Activated CD8-positive, alpha-beta memory T cell treated with anti-CD3 and anti-CD28 coated beads for 1 hour (primary cell): ENCODE measurements at regions not wholly inside any gene's neighbourhood (a gene's known extent, or its start where the extent isn't known, plus 50 kb on each side); places are given as distances from the start of the nearest gene placed in this dataset.
"Not testable (repeated sequence)": the region's sequence is repeated elsewhere in the genome, so short reads cannot be mapped to it uniquely, and the experiment has no call there.

ENCODE experiments used
- DNase-seq, 2 donors: peaks; one replicate each; pipeline ENCODE4 v3.0.0-alpha.2; 2020; ENCODE audit warnings: low read depth in 1 of 2; ENCODE audit errors: extremely low read depth in 1 of 2

DNA sequence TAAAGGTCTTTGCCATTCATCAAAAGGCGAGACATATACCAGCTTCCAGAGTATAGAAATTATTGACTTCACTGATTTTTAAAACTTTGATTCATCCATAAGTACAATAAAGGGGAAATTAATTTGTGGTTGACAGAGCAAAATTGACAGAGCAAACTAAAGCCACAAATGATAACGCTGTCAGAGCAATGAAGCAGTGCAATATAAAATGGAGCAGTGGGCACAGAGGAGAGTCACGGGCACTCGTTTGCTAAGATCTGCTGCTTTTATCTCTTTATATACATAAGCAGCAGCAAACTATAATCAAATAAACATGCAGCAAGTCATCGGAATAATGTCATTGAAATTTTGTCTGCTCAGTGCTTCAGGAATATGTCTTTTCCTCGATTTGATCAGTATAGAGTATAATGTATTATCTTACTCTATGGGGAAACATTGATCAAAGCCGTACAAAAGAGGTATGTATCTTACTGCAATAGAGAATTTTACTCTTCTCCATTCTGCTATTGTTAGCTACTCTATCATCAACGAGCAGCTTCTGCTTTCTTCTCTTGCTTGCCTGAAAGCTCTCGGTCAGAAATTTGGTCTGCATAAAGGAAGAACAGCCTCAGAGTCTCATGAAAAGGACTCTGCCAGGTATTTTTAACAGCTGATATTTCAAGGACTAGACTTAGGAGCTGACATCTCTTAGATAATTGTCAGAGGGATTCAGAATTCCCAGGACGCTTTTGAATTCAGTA is 546.0 kb upstream of the ARID1B start:
- no peak for DNase-seq

- DNase-seq: no peak
These were observed 557.2 kb upstream of the ARID1B start for GRCh38 chr6:156219973-156220372.

- DNase-seq: no peak
These were observed 571.5 kb upstream of the ARID1B start for GRCh38 chr6:156205678-156206077.

GRCh38 chr6:156199182-156199581 is 578.0 kb upstream of the ARID1B start:
- DNase-seq: no peak

GRCh38 chr6:156197513-156197912 is 579.7 kb upstream of the ARID1B start:
- no peak for DNase-seq

DNA sequence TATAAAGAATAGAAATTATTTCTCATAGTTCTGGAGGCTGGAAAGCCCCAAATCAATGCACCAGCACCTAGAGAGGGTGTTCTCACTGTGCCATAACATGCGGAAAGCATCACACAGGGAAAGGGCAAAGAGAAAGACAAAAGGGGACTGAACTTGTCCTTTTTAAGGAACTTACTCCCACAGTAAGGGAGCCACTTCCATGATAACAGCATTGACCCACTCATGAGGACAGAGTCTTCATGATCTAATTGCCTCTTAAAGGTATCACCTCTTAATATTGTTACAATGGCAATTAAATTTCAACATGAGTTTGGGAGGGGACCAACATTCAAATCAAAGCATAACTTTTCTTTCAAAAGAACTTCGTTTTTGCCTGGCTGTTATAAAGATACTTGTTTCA is 582.2 kb upstream of the ARID1B start:
- DNase-seq: no peak

DNA sequence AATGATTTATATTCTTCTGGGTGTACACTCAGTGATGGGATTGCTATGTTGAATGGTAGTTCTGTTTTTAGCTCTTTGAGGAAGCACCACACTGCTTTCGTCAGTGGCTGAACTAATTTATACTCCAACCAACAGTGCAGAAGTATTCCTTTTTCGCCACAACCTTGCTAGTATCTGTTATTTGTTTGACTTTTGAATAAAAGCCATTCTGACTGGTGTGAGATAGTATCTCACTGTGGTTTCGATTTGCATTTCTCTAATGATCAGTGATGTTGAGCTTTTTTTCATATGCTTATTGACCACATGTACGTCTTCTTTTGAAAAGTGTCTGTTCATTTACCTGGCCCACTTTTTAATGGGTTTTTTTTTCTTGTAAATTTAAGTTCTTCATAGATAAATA is 583.8 kb upstream of the ARID1B start:
- no peak for DNase-seq

DNA sequence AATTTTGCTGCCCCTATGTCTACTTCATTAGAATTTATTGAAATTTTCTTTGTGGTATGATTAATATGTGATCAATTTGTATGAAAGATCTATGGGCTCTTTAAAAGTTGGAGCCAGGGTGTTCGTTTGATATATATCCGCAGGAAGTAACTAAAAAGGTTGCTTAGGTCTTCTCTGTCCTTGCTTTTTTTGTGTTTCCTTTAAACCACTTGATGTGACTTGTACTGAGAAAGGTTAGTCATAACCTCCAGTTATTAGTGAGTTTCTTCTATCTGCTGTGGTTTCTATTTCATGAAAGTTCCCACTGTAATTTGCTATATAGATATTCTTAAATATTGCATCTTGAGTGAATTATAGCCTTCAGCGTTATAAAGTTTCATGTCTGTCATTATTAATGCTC is 585.3 kb upstream of the ARID1B start:
- DNase-seq: no peak

GRCh38 chr6:156191390-156191789 is 585.8 kb upstream of the ARID1B start:
- DNase-seq: not testable (repeated sequence)

- DNase-seq: no peak
These were observed 586.9 kb upstream of the ARID1B start for GRCh38 chr6:156190270-156190669.

GRCh38 chr6:156189714-156190113 is 587.5 kb upstream of the ARID1B start:
- no peak for DNase-seq

GRCh38 chr6:156189195-156189594 is 588.0 kb upstream of the ARID1B start:
- DNase-seq: no peak

- DNase-seq: no peak
These were observed 592.1 kb upstream of the ARID1B start for GRCh38 chr6:156185113-156185512.

DNA sequence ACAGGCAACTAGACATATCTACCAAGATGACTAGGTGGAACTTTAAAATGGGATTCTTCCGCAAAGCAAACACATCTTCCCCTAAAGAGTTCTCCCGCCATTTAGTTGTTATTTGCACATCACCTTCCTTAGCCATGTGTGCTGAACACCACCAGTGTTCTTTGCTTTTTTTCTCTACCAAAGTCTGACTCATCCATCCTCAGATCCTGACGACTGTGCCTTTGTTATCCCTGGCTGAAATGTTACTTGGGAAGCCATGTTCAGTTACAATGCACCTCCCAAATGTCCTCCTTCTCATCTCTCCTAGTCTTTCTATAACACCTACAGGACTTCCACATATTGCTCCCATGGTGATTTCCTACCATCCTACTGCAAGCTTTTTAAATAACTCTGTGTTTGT is 593.5 kb upstream of the ARID1B start:
- no peak for DNase-seq

DNA sequence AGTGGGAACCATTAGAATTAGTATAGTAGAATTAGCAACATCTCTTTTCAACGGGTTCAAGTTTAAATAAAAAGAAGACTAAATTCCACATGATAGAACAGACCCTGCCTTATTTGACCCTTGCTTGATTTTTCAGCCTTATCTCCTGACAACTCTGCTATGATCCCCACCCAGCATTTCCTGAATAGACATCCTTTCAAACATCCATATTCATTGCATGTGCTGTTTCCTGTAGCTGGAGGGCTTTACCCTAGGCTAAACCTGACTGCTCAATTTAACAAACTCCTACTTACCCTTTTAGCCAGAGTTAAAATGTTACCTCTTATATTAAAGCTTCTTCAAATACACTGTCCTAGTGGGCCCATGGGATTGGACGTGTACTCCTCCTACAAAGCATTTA is 594.8 kb upstream of the ARID1B start:
- no peak for DNase-seq

GRCh38 chr6:156181506-156181905 is 595.7 kb upstream of the ARID1B start:
- DNase-seq: no peak

DNA sequence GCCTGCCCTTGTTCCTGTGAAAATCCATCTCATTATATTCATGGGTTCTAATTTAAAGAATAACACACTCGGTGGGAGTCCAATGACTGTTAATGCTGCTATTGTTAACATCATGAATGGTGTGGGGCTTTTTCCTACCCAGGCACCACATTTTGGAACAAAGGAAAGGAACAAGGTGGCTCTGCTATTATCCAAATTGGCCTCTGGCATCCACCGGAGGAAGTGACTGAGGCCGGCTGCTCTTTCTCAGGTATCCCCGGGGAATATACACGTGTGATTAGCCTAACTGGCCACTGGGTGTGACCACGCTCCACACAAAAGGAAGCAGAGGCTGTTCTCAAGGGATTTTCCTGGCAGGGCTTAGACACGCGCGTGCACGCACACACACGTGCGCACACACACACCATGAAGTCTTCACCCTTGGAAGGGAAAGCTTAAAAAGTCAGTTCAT is 601.2 kb upstream of the ARID1B start:
- no peak for DNase-seq

GRCh38 chr6:156175433-156175832 is 601.7 kb upstream of the ARID1B start:
- no peak for DNase-seq

DNA sequence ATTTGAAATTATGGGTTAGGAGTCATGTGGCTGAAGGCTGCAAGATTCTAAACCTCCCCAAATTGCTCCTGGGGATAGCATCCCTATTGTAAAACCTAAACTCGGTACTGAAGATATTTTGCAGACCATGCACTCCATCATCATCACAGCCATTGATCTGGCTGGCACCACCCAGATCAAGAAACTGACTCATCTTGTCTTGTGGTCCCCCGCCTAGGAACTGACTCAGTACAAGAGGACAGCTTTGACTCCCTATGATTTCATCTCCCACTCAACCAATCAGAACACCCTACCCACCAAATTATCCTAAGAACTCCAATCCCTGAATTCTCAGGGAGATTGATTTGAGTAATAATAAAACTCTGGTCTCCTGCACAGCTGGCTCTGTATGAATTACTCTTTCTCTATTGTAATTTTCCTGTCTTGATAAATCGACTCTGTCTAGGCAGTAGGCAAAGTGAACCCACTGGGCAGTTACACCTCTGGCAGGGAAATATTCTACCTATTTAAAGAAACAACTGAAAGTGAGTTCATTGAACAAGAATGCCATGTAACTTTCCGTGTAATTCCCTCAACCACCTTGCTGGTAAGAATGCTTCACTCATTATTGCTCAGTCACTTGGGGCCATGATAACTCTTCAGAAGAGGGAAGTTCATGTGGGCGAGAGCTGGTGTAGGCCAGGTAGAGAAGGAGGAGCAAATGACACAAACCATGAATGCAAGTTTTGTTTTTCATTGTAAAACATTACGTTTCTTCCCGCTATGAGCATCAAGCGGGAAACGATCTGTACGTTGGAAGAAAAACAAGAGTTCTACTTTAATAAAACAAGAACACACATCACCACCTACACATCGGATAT is 602.9 kb upstream of the ARID1B start:
- DNase-seq: no peak

- DNase-seq: no peak
These were observed 607.8 kb upstream of the ARID1B start for GRCh38 chr6:156169371-156169770.

- no peak for DNase-seq
These were observed 609.5 kb upstream of the ARID1B start for GRCh38 chr6:156167625-156168071.

DNA sequence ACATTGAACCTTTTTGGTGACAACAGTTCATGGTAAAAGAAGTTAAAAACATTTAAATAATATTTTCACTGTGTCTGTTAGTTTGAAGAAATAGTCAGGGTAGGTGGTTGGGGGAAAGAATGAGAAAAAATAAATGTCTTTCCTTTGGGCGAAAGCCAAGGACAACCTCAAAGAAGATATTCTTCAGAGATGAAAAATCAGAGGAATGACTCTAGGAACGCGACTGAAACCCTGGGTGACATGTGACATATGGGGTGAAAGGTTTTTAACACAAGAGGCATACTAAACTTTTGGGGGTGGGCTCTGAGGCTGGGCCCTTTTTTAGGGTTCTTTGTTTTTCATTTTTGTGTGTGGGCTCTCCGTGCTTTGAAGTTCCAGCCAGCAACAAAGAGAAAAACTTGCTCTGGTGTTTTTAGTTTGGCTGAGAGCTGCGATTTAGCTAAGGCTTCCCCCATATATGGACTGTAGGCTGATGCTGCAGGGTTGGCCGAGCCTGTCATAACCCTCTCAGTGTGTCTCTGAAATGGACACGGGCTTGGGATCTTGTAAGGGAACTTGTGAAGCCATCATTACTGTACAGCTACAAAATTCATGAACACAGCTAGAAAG is 610.1 kb upstream of the ARID1B start:
- no peak for DNase-seq
